ENCODE measurements at regions not wholly inside any gene's neighbourhood (a gene's known extent, or its start where the extent isn't known, plus 50 kb on each side); places are given as distances from the start of the nearest gene placed in this dataset.

DNA sequence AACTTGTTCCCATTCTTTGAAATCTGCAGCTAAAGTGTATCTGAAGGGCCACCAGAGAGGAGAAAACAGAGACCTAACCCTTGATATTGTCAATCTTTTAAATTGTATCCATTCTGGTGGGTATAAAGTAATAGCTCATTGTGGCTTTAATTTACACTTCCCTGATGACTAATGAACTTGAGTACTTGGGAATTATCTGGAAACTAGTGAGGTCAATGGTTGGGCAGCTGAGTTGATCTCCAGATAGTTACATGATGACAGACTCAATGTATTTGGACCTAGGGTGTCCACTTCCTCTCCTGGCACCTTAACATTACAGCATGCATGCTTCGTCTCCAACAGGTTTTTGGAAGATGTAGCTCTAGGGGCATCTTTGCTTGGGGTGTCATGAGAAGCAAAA is 195.2 kb downstream of the PDCD6IP start:
- no peak for DNase-seq (ENCODE audit: low spot score)
- Mint-ChIP-seq H3K4me3 (ENCODE audit: unreplicated experiment) (no peak overlapping the region), H3K36me3 (ENCODE audit: low read depth) (no peaks in the 10 kb centered on the region), H3K4me1 (ENCODE audit: low read depth) (peaks cover 8% of the 10 kb centered on the region), H3K27ac (ENCODE audit: unreplicated experiment) (no peak overlapping the region), H3K27me3 (ENCODE audit: low read depth) (no peaks in the 10 kb centered on the region), H3K9me3 (ENCODE audit: low read depth) (peaks cover 3% of the 10 kb centered on the region)
- no peak for TF ChIP-seq CTCF (IDR thresholded peaks at IDR 0.05)

DNA sequence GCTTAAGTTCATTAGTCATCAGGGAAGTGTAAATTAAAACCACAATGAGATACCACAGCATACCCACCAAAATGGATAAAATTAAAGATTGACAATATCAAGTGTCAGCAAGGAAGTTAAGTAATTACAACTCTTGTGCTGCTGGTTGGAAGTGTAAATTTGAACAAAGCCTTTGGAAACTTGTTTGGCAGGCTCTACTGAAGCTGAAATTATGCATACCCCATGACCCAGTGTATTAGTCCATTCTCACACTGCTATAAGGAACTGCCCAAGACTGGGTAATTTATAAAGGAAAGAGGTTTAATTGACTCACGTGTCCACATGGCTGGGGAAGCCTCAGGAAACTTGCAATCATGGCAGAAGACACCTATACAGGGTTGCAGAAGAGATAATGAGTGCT is 196.1 kb downstream of the PDCD6IP start:
- TF ChIP-seq CTCF (IDR thresholded peaks at IDR 0.05) = no peak

GRCh38 chr3:34000301-34000700 is 201.9 kb downstream of the PDCD6IP start:
- H3K27me3 Mint-ChIP-seq (ENCODE audit: low read depth) = no peaks in the 10 kb centered on the region
- H3K9me3 Mint-ChIP-seq (ENCODE audit: low read depth) = no peaks in the 10 kb centered on the region
- TF ChIP-seq CTCF (IDR thresholded peaks at IDR 0.05) = no peak
- peaks cover 4% of the 10 kb centered on the region for H3K4me1 Mint-ChIP-seq (ENCODE audit: low read depth)
- no peak overlapping the region for H3K4me3 Mint-ChIP-seq (ENCODE audit: unreplicated experiment)
- H3K36me3 Mint-ChIP-seq (ENCODE audit: low read depth) = no peaks in the 10 kb centered on the region
- no peak for DNase-seq (ENCODE audit: low spot score)
- no peak overlapping the region for H3K27ac Mint-ChIP-seq (ENCODE audit: unreplicated experiment)

More for the DNA sequence above, 196.1 kb downstream of the PDCD6IP start:
- peaks cover 3% of the 10 kb centered on the region for H3K9me3 Mint-ChIP-seq (ENCODE audit: low read depth)
- H3K27ac Mint-ChIP-seq (ENCODE audit: unreplicated experiment) = no peak overlapping the region
- H3K27me3 Mint-ChIP-seq (ENCODE audit: low read depth) = no peaks in the 10 kb centered on the region
- no peaks in the 10 kb centered on the region for H3K36me3 Mint-ChIP-seq (ENCODE audit: low read depth)
- H3K4me3 Mint-ChIP-seq (ENCODE audit: unreplicated experiment) = no peak overlapping the region
- no peak for DNase-seq (ENCODE audit: low spot score)
- H3K4me1 Mint-ChIP-seq (ENCODE audit: low read depth) = peaks cover 8% of the 10 kb centered on the region

DNA sequence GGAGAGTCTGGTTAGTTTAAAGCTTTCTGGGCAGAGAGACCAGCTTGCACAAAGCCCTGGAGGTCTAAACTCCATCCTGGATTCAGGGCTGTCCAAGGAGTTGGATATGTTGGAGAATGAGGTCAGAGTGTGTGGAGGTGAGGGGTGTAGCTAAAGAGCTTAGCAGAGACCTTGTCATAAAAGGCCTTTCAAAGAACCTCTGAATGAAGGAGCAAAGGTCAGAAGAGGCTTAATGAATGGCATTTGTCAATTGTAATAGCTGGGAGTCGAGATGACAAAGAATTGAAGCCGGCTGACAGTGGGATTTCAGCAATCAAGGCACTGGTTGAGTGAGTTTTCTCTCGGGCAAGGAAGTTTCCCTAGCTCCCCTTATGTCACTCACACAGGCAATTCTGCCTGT is 202.6 kb downstream of the PDCD6IP start:
- DNase-seq (ENCODE audit: low spot score) = no peak
- Mint-ChIP-seq H3K4me3 (ENCODE audit: unreplicated experiment) (no peak overlapping the region), H3K27me3 (ENCODE audit: low read depth) (no peaks in the 10 kb centered on the region), H3K36me3 (ENCODE audit: low read depth) (no peaks in the 10 kb centered on the region), H3K4me1 (ENCODE audit: low read depth) (peaks cover 11% of the 10 kb centered on the region), H3K27ac (ENCODE audit: unreplicated experiment) (no peak overlapping the region), H3K9me3 (ENCODE audit: low read depth) (no peaks in the 10 kb centered on the region)
- TF ChIP-seq CTCF (IDR thresholded peaks at IDR 0.05) = no peak

GRCh38 chr3:34001990-34002389 is 203.6 kb downstream of the PDCD6IP start:
- no peak overlapping the region for H3K4me3 Mint-ChIP-seq (ENCODE audit: unreplicated experiment)
- no peak overlapping the region for H3K27ac Mint-ChIP-seq (ENCODE audit: unreplicated experiment)
- H3K9me3 Mint-ChIP-seq (ENCODE audit: low read depth) = no peaks in the 10 kb centered on the region
- no peak for TF ChIP-seq CTCF (IDR thresholded peaks at IDR 0.05)
- no peak for DNase-seq (ENCODE audit: low spot score)
- H3K4me1 Mint-ChIP-seq (ENCODE audit: low read depth) = peaks cover 17% of the 10 kb centered on the region
- H3K27me3 Mint-ChIP-seq (ENCODE audit: low read depth) = no peaks in the 10 kb centered on the region
- H3K36me3 Mint-ChIP-seq (ENCODE audit: low read depth) = no peaks in the 10 kb centered on the region
